GM23338 (cell line): ENCODE measurements at regions not wholly inside any gene's neighbourhood (a gene's known extent, or its start where the extent isn't known, plus 50 kb on each side); places are given as distances from the start of the nearest gene placed in this dataset.

Experiments used
- ATAC-seq: fragments of 200-7000 bp; cut with Tn5 transposase; 3 replicates; pipeline ENCODE4 v1.9.1; 2020
- DNase-seq: peaks from one replicate; pipeline ENCODE4 v3.0.0-alpha.2; 2015; ENCODE audit warnings: low spot score
- H2AFZ ChIP-seq: fragments of 200-600 bp; sonication (generic); 2 replicates; pipeline ENCODE4 v1.8.0; 2016; ENCODE audit warnings: antibody characterized with exemption, mild to moderate bottlenecking, moderate library complexity
- H3F3A ChIP-seq: fragments of 200-600 bp; sonication (generic); replicated peaks from 2 replicates; pipeline ENCODE4 v1.8.0; 2017; ENCODE audit warnings: antibody characterized with exemption, mixed run types, low read depth
- H3K27ac ChIP-seq: fragments of 200-600 bp; sonication (generic); 2 replicates; pipeline ENCODE4 v1.6.1; 2016; ENCODE audit warnings: low read depth
- H3K27me3 ChIP-seq: fragments of 200-600 bp; sonication (generic); 2 replicates; pipeline ENCODE4 v1.8.0; 2016; ENCODE audit warnings: mild to moderate bottlenecking, mixed run types, moderate library complexity; ENCODE audit not compliant: insufficient read depth
- H3K36me3 ChIP-seq: fragments of 200-600 bp; sonication (generic); 2 replicates; pipeline ENCODE4 v1.8.0; 2016; ENCODE audit warnings: mild to moderate bottlenecking; ENCODE audit not compliant: insufficient read depth
- H3K4me1 ChIP-seq: fragments of 200-600 bp; sonication (generic); 2 replicates; pipeline ENCODE4 v1.8.0; 2016; ENCODE audit warnings: mild to moderate bottlenecking, moderate library complexity; ENCODE audit not compliant: insufficient read depth
- H3K4me2 ChIP-seq: fragments of 200-600 bp; sonication (generic); 2 replicates; pipeline ENCODE4 v1.7.1; 2017; ENCODE audit warnings: mixed run types
- H3K4me3 ChIP-seq: fragments of 200-600 bp; sonication (generic); 2 replicates; pipeline ENCODE4 v1.6.1; 2016; ENCODE audit warnings: mixed run types
- H3K79me2 ChIP-seq: fragments of 200-600 bp; sonication (generic); replicated peaks from 2 replicates; pipeline ENCODE4 v1.8.0; 2017; ENCODE audit warnings: mild to moderate bottlenecking; ENCODE audit not compliant: insufficient read depth
- H3K9me2 ChIP-seq: fragments of 200-600 bp; sonication (generic); 2 replicates; pipeline ENCODE4 v1.8.0; 2017; ENCODE audit not compliant: insufficient read depth
- H4K20me1 ChIP-seq: fragments of 200-600 bp; sonication (generic); replicated peaks from 2 replicates; pipeline ENCODE4 v1.8.0; 2017; ENCODE audit warnings: mild to moderate bottlenecking; ENCODE audit not compliant: insufficient read depth
- H3K27ac Mint-ChIP-seq: 2 replicates; pipeline ENCODE4 v1.8.0; 2020; ENCODE audit warnings: inconsistent platforms, mild to moderate bottlenecking, moderate library complexity, mixed read lengths
- H3K27me3 Mint-ChIP-seq: 3 replicates; pipeline ENCODE4 v1.8.0; 2022; ENCODE audit warnings: low read depth, mild to moderate bottlenecking, moderate library complexity, mixed read lengths, inconsistent platforms; ENCODE audit not compliant: insufficient read depth, poor library complexity
- H3K36me3 Mint-ChIP-seq: 3 replicates; pipeline ENCODE4 v1.8.0; 2021; ENCODE audit warnings: low read depth, mild to moderate bottlenecking, inconsistent platforms, moderate library complexity, mixed read lengths
- H3K4me1 Mint-ChIP-seq: 3 replicates; pipeline ENCODE4 v1.8.0; 2020; ENCODE audit warnings: mild to moderate bottlenecking, inconsistent platforms, mixed read lengths
- H3K4me3 Mint-ChIP-seq: 3 replicates; pipeline ENCODE4 v1.8.0; 2021; ENCODE audit warnings: moderate library complexity, mild to moderate bottlenecking, inconsistent platforms, mixed read lengths
- H3K9me3 Mint-ChIP-seq: 3 replicates; pipeline ENCODE4 v1.8.0; 2020; ENCODE audit warnings: moderate library complexity, mild to moderate bottlenecking, inconsistent platforms, mixed read lengths
- CREB1 ChIP-seq: fragments of 250-450 bp; sonication (Bioruptor Pico); IDR thresholded peaks from 2 replicates; pipeline ENCODE4 v1.5.0; 2020; ENCODE audit warnings: low read depth, mild to moderate bottlenecking, moderate library complexity
- EZH2 ChIP-seq: fragments of 200-600 bp; sonication (generic); IDR thresholded peaks from one replicate; pipeline ENCODE4 v1.8.0; 2017; ENCODE audit warnings: antibody characterized with exemption, mild to moderate bottlenecking, low read depth; ENCODE audit not compliant: unreplicated experiment
- EZH2phosphoT487 ChIP-seq: fragments of 200-600 bp; sonication (generic); IDR thresholded peaks from one replicate; pipeline ENCODE4 v1.8.1; 2018; ENCODE audit warnings: antibody characterized with exemption; ENCODE audit not compliant: unreplicated experiment
- JUNB ChIP-seq: IDR thresholded peaks from one replicate; pipeline ENCODE4 v1.6.1; 2016; ENCODE audit warnings: antibody characterized with exemption; ENCODE audit not compliant: unreplicated experiment
- POLR2AphosphoS5 ChIP-seq: IDR thresholded peaks from 2 replicates; pipeline ENCODE4 v1.6.1; 2016; ENCODE audit warnings: antibody characterized with exemption, low read depth
- STAT1 ChIP-seq: IDR thresholded peaks from one replicate; pipeline ENCODE4 v1.6.1; 2016; ENCODE audit warnings: antibody characterized with exemption; ENCODE audit not compliant: unreplicated experiment
- ZNF114 ChIP-seq: fragments of 250-450 bp; sonication (Bioruptor Pico); IDR thresholded peaks from 2 replicates; pipeline ENCODE4 v1.5.0; 2020; ENCODE audit warnings: mild to moderate bottlenecking, moderate library complexity
- ZNF331 ChIP-seq: fragments of 250-450 bp; sonication (Bioruptor Pico); IDR thresholded peaks from 2 replicates; pipeline ENCODE4 v1.5.0; 2020; ENCODE audit warnings: low read depth, mild to moderate bottlenecking, moderate library complexity
- TF ChIP-seq, protein P1 (sequence below): fragments of 250-450 bp; sonication (Bioruptor Pico); IDR thresholded peaks from 2 replicates; pipeline ENCODE4 v1.5.0; 2020; ENCODE audit warnings: mild to moderate bottlenecking, moderate library complexity
- TF ChIP-seq, protein P2 (sequence below): IDR thresholded peaks from 2 replicates; pipeline ENCODE4 v1.6.1; 2016; ENCODE audit warnings: antibody characterized with exemption
- TF ChIP-seq, protein P3 (sequence below), 2 experiments: fragments of 200-600 bp in 1 of 2; sonication (generic) in 1 of 2; conservative IDR thresholded peaks; 2 replicates each; pipeline versions ENCODE4 v1.5.1 to v1.6.1; 2016 to 2017; ENCODE audit warnings: antibody characterized with exemption in 2 of 2, low read depth in 2 of 2, mild to moderate bottlenecking in 2 of 2, moderate library complexity in 1 of 2

DNA sequence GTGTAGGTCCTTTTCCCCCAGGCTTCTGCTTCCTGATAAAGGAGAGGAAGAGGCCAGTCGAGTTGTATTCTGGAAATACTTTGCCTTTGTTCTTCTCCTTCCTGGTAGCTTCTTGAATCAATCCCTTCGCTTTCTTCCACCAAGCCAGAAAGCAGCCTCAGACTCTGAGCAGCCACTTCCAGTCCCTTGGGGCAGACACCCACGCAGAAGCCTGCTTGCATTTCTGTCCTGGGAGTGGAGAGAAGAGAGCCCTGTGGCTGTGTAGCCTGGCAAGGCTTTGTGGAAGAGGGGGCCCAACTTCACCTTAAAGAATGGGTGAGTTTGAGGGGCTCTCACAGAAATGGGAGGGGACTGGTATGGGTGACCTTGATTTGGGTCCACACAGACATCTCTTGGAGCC, 211.0 kb upstream of the SSTR4 start (continued):
- TF ChIP-seq, protein P1, sequence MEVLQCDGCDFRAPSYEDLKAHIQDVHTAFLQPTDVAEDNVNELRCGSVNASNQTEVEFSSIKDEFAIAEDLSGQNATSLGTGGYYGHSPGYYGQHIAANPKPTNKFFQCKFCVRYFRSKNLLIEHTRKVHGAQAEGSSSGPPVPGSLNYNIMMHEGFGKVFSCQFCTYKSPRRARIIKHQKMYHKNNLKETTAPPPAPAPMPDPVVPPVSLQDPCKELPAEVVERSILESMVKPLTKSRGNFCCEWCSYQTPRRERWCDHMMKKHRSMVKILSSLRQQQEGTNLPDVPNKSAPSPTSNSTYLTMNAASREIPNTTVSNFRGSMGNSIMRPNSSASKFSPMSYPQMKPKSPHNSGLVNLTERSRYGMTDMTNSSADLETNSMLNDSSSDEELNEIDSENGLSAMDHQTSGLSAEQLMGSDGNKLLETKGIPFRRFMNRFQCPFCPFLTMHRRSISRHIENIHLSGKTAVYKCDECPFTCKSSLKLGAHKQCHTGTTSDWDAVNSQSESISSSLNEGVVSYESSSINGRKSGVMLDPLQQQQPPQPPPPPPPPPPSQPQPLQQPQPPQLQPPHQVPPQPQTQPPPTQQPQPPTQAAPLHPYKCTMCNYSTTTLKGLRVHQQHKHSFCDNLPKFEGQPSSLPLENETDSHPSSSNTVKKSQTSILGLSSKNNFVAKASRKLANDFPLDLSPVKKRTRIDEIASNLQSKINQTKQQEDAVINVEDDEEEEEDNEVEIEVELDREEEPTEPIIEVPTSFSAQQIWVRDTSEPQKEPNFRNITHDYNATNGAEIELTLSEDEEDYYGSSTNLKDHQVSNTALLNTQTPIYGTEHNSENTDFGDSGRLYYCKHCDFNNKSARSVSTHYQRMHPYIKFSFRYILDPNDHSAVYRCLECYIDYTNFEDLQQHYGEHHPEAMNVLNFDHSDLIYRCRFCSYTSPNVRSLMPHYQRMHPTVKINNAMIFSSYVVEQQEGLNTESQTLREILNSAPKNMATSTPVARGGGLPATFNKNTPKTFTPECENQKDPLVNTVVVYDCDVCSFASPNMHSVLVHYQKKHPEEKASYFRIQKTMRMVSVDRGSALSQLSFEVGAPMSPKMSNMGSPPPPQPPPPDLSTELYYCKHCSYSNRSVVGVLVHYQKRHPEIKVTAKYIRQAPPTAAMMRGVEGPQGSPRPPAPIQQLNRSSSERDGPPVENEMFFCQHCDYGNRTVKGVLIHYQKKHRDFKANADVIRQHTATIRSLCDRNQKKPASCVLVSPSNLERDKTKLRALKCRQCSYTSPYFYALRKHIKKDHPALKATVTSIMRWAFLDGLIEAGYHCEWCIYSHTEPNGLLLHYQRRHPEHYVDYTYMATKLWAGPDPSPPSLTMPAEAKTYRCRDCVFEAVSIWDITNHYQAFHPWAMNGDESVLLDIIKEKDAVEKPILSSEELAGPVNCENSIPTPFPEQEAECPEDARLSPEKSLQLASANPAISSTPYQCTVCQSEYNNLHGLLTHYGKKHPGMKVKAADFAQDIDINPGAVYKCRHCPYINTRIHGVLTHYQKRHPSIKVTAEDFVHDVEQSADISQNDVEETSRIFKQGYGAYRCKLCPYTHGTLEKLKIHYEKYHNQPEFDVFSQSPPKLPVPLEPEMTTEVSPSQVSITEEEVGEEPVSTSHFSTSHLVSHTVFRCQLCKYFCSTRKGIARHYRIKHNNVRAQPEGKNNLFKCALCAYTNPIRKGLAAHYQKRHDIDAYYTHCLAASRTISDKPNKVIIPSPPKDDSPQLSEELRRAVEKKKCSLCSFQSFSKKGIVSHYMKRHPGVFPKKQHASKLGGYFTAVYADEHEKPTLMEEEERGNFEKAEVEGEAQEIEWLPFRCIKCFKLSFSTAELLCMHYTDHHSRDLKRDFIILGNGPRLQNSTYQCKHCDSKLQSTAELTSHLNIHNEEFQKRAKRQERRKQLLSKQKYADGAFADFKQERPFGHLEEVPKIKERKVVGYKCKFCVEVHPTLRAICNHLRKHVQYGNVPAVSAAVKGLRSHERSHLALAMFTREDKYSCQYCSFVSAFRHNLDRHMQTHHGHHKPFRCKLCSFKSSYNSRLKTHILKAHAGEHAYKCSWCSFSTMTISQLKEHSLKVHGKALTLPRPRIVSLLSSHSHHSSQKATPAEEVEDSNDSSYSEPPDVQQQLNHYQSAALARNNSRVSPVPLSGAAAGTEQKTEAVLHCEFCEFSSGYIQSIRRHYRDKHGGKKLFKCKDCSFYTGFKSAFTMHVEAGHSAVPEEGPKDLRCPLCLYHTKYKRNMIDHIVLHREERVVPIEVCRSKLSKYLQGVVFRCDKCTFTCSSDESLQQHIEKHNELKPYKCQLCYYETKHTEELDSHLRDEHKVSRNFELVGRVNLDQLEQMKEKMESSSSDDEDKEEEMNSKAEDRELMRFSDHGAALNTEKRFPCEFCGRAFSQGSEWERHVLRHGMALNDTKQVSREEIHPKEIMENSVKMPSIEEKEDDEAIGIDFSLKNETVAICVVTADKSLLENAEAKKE (CRISPR knock-in tag): no peak
- TF ChIP-seq STAT1 (no peak), CREB1 (CRISPR knock-in tag) (no peak)

DNA sequence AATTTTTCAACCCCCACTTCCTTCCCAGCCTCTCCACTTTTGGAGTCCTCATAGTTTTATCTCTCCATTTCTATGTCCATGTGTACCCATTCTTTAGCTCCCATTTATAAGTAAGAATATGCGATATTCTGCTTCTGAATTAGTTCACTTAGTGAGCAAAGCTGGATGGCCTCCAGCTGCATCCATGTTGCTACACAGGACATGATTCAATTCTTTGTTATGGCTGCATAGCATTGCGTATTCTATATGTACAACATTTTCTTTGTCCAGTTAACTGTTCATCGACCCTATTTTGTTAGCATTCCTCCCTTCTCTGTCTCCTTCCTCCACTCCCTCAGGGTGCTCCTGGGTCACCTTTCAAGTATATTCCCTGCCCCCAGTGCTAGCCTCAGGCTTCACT, 210.0 kb upstream of the SSTR4 start:
- Histone ChIP-seq H3K4me3 (no peak overlapping the region), H3K4me2 (no peak overlapping the region), H3K79me2 (no peaks in the 10 kb centered on the region), H4K20me1 (no peaks in the 10 kb centered on the region), H3K27ac (no peak overlapping the region), H3F3A (no peaks in the 10 kb centered on the region), H3K9me2 (no peaks in the 10 kb centered on the region), H2AFZ (no peak overlapping the region), H3K36me3 (no peaks in the 10 kb centered on the region), H3K4me1 (no peaks in the 10 kb centered on the region), H3K27me3 (no peaks in the 10 kb centered on the region)
- Mint-ChIP-seq H3K4me1 (peaks cover 2% of the 10 kb centered on the region; the same call in 1 of the 3 replicates), H3K36me3 (no peaks in the 10 kb centered on the region), H3K27ac (no peak overlapping the region), H3K4me3 (no peak overlapping the region), H3K9me3 (no peaks in the 10 kb centered on the region), H3K27me3 (no peaks in the 10 kb centered on the region)
- no peak for DNase-seq
- ATAC-seq: no peak
- TF ChIP-seq STAT1: no peak
- TF ChIP-seq CREB1 (CRISPR knock-in tag): no peak
- no peak for TF ChIP-seq EZH2phosphoT487

DNA sequence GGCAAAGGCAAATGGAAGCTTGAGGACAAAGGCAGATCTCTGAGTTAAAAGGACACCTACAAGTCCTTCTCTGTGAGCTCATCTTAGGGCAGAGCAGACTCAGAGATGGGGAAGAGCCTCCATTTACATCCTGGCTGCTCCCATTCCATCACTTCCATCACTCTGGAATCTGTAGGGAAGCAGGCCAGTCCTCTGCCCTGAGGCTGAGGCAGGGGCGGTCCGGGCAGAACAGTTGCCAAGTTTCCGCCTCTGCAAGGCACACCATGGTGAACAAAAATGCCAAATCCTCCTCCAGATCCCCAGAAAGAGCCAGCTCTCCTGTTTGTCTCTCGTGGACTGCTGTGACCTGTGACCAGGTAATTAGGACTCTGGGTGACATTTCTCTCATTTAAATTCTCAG, 209.6 kb upstream of the SSTR4 start:
- no peaks in the 10 kb centered on the region for H3K36me3 Mint-ChIP-seq
- Histone ChIP-seq H3K79me2 (no peaks in the 10 kb centered on the region), H3F3A (no peaks in the 10 kb centered on the region), H2AFZ (no peak overlapping the region), H3K27me3 (no peaks in the 10 kb centered on the region), H3K4me3 (no peak overlapping the region), H3K4me1 (no peaks in the 10 kb centered on the region), H3K9me2 (no peaks in the 10 kb centered on the region), H4K20me1 (no peaks in the 10 kb centered on the region), H3K4me2 (no peak overlapping the region), H3K36me3 (no peaks in the 10 kb centered on the region), H3K27ac (no peak overlapping the region)
- no peaks in the 10 kb centered on the region for H3K27me3 Mint-ChIP-seq
- no peaks in the 10 kb centered on the region for H3K9me3 Mint-ChIP-seq
- H3K27ac Mint-ChIP-seq: no peak overlapping the region
- no peak for ATAC-seq
- H3K4me3 Mint-ChIP-seq: no peak overlapping the region
- no peak for DNase-seq
- H3K4me1 Mint-ChIP-seq: peaks cover 2% of the 10 kb centered on the region; the same call in 1 of the 3 replicates
- TF ChIP-seq, protein P2, sequence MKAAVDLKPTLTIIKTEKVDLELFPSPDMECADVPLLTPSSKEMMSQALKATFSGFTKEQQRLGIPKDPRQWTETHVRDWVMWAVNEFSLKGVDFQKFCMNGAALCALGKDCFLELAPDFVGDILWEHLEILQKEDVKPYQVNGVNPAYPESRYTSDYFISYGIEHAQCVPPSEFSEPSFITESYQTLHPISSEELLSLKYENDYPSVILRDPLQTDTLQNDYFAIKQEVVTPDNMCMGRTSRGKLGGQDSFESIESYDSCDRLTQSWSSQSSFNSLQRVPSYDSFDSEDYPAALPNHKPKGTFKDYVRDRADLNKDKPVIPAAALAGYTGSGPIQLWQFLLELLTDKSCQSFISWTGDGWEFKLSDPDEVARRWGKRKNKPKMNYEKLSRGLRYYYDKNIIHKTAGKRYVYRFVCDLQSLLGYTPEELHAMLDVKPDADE: no peak
- TF ChIP-seq POLR2AphosphoS5 (no peak), ZNF114 (CRISPR knock-in tag) (no peak), JUNB (no peak), ZNF331 (CRISPR knock-in tag) (no peak), CREB1 (CRISPR knock-in tag) (no peak), EZH2 (no peak), STAT1 (no peak)
- TF ChIP-seq, protein P3, sequence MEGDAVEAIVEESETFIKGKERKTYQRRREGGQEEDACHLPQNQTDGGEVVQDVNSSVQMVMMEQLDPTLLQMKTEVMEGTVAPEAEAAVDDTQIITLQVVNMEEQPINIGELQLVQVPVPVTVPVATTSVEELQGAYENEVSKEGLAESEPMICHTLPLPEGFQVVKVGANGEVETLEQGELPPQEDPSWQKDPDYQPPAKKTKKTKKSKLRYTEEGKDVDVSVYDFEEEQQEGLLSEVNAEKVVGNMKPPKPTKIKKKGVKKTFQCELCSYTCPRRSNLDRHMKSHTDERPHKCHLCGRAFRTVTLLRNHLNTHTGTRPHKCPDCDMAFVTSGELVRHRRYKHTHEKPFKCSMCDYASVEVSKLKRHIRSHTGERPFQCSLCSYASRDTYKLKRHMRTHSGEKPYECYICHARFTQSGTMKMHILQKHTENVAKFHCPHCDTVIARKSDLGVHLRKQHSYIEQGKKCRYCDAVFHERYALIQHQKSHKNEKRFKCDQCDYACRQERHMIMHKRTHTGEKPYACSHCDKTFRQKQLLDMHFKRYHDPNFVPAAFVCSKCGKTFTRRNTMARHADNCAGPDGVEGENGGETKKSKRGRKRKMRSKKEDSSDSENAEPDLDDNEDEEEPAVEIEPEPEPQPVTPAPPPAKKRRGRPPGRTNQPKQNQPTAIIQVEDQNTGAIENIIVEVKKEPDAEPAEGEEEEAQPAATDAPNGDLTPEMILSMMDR (conservative IDR thresholded peaks at IDR 0.05; ENCODE audit: low read depth in 2 of 2): no peak
